SK-N-SH treated with all-trans-retinoic acid at 6 μM for 48 hours (cell line): ENCODE measurements at regions not wholly inside any gene's neighbourhood (a gene's known extent, or its start where the extent isn't known, plus 50 kb on each side); places are given as distances from the start of the nearest gene placed in this dataset.
"Not testable (repeated sequence)": the region's sequence is repeated elsewhere in the genome, so short reads cannot be mapped to it uniquely, and the experiment has no call there.

Source experiments
- ATAC-seq: fragments of 200-7000 bp; cut with Tn5 transposase; 3 replicates; pipeline ENCODE4 v1.9.1; 2020; ENCODE audit warnings: mild to moderate bottlenecking, moderate library complexity
- ARNTL ChIP-seq: fragments of 450-650 bp; formaldehyde crosslinking; IDR thresholded peaks from 2 replicates; pipeline ENCODE4 v1.5.0; 2020; ENCODE audit warnings: low read depth, mild to moderate bottlenecking, moderate library complexity, borderline replicate concordance
- BACH2 ChIP-seq: fragments of 250-450 bp; sonication (Bioruptor Pico); IDR thresholded peaks from 2 replicates; pipeline ENCODE4 v1.9.0; 2021; ENCODE audit warnings: mild to moderate bottlenecking, borderline replicate concordance
- CSDC2 ChIP-seq: fragments of 250-450 bp; sonication (Bioruptor Pico); IDR thresholded peaks from 2 replicates; pipeline ENCODE4 v1.5.0; 2020; ENCODE audit warnings: mild to moderate bottlenecking, moderate library complexity
- ESRRG ChIP-seq: fragments of 250-450 bp; sonication (Bioruptor Pico); IDR thresholded peaks from 2 replicates; pipeline ENCODE4 v1.6.1; 2021; ENCODE audit warnings: mild to moderate bottlenecking
- ISL1 ChIP-seq: fragments of 250-450 bp; sonication (Bioruptor Pico); IDR thresholded peaks from 2 replicates; pipeline ENCODE4 v2.1.2; 2022; ENCODE audit warnings: mild to moderate bottlenecking, moderate library complexity
- OSR1 ChIP-seq: fragments of 250-450 bp; sonication (Bioruptor Pico); IDR thresholded peaks from 2 replicates; pipeline ENCODE4 v1.8.0; 2022; ENCODE audit warnings: moderate library complexity, mild to moderate bottlenecking, inconsistent platforms
- RARB ChIP-seq: fragments of 250-450 bp; sonication (Bioruptor Pico); IDR thresholded peaks from 2 replicates; pipeline ENCODE4 v1.8.0; 2021; ENCODE audit warnings: mild to moderate bottlenecking, moderate library complexity
- TOX ChIP-seq: fragments of 250-450 bp; sonication (Bioruptor Pico); IDR thresholded peaks from 2 replicates; pipeline ENCODE4 v1.8.0; 2021; ENCODE audit warnings: mild to moderate bottlenecking, moderate library complexity, borderline replicate concordance
- ZC3H10 ChIP-seq: fragments of 250-450 bp; sonication (Bioruptor Pico); IDR thresholded peaks from 2 replicates; pipeline ENCODE4 v1.5.1; 2021; ENCODE audit warnings: mild to moderate bottlenecking, moderate library complexity
- ZFP3 ChIP-seq: fragments of 250-450 bp; sonication (Bioruptor Pico); IDR thresholded peaks from 2 replicates; pipeline ENCODE4 v1.5.0; 2020; ENCODE audit warnings: mild to moderate bottlenecking, moderate library complexity
- ZFP30 ChIP-seq: fragments of 450-650 bp; formaldehyde crosslinking; IDR thresholded peaks from 2 replicates; pipeline ENCODE4 v1.5.0; 2022; ENCODE audit warnings: mild to moderate bottlenecking, moderate library complexity
- ZNF565 ChIP-seq: fragments of 450-650 bp; formaldehyde crosslinking; conservative IDR thresholded peaks from 2 replicates; pipeline ENCODE4 v1.5.0; 2020; ENCODE audit warnings: low read depth, mild to moderate bottlenecking, moderate library complexity
- ZNF70 ChIP-seq: fragments of 450-650 bp; formaldehyde crosslinking; IDR thresholded peaks from 2 replicates; pipeline ENCODE4 v1.5.0; 2020; ENCODE audit warnings: mild to moderate bottlenecking, moderate library complexity
- ZNF8 ChIP-seq: fragments of 450-650 bp; formaldehyde crosslinking; IDR thresholded peaks from 2 replicates; pipeline ENCODE4 v1.5.0; 2020; ENCODE audit warnings: mild to moderate bottlenecking, moderate library complexity
- TF ChIP-seq, protein P1 (sequence below): fragments of 250-450 bp; sonication (Bioruptor Pico); IDR thresholded peaks from 2 replicates; pipeline ENCODE4 v1.5.1; 2020; ENCODE audit warnings: low read depth, mild to moderate bottlenecking, moderate library complexity
- TF ChIP-seq, protein P2 (sequence below): fragments of 250-450 bp; sonication (Bioruptor Pico); IDR thresholded peaks from 2 replicates; pipeline ENCODE4 v1.5.1; 2021; ENCODE audit warnings: mild to moderate bottlenecking, moderate library complexity
- TF ChIP-seq, protein P3 (sequence below): fragments of 250-450 bp; sonication (Bioruptor Pico); IDR thresholded peaks from 2 replicates; pipeline ENCODE4 v1.5.0; 2020; ENCODE audit warnings: mild to moderate bottlenecking, moderate library complexity
- TF ChIP-seq, protein P4 (sequence below): fragments of 250-450 bp; sonication (Bioruptor Pico); IDR thresholded peaks from 2 replicates; pipeline ENCODE4 v1.8.0; 2020; ENCODE audit warnings: mild to moderate bottlenecking, moderate library complexity, borderline replicate concordance

DNA sequence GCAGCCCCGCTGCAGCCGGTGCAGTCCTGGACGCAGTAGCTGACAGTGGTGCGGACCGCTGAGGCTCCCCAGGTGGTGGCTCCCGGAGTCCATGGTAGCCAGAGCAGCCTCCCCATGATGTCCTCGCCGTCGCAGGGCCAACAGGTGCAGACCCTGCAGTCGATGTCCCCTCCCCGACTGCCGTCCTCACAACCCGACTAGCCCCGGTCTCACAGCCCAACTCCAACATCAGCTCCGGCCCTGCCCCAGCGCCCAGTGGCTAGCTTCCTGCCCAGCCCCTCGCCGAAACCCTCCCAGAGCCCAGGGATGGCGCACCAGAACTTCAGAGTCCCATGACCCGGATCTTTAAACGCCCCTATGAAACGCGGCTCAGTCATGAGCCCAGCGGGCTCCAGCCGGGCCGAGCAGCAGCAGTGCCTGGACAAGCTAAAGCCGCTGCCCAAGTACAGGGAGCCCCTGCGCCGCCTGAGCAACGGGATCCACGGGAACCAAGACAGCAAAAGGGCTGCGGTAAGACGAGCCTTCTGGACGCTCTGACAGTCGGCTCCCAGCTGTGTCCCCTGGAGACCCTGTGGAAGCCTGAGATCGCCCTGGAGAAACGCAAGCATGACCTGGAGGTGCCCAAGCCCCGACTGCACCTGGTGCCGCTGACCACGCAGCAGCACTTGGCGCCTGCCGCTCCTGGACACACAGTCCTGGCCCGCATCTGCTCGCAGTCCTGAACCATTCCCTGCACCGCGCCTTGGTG, 53.8 kb upstream of the TUBA3E start:
- no peak for ATAC-seq
- TF ChIP-seq OSR1 = no peak
- TF ChIP-seq, protein P1, sequence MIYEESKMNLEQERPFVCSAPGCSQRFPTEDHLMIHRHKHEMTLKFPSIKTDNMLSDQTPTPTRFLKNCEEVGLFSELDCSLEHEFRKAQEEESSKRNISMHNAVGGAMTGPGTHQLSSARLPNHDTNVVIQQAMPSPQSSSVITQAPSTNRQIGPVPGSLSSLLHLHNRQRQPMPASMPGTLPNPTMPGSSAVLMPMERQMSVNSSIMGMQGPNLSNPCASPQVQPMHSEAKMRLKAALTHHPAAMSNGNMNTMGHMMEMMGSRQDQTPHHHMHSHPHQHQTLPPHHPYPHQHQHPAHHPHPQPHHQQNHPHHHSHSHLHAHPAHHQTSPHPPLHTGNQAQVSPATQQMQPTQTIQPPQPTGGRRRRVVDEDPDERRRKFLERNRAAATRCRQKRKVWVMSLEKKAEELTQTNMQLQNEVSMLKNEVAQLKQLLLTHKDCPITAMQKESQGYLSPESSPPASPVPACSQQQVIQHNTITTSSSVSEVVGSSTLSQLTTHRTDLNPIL (CRISPR knock-in tag) = no peak
- no peak for TF ChIP-seq CSDC2 (CRISPR knock-in tag)
- TF ChIP-seq ZC3H10 (CRISPR knock-in tag) = no peak
- TF ChIP-seq, protein P2, sequence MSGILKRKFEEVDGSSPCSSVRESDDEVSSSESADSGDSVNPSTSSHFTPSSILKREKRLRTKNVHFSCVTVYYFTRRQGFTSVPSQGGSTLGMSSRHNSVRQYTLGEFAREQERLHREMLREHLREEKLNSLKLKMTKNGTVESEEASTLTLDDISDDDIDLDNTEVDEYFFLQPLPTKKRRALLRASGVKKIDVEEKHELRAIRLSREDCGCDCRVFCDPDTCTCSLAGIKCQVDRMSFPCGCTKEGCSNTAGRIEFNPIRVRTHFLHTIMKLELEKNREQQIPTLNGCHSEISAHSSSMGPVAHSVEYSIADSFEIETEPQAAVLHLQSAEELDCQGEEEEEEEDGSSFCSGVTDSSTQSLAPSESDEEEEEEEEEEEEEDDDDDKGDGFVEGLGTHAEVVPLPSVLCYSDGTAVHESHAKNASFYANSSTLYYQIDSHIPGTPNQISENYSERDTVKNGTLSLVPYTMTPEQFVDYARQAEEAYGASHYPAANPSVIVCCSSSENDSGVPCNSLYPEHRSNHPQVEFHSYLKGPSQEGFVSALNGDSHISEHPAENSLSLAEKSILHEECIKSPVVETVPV (CRISPR knock-in tag) = no peak
- no peak for TF ChIP-seq ISL1
- no peak for TF ChIP-seq ESRRG
- no peak for TF ChIP-seq RARB (CRISPR knock-in tag)
- TF ChIP-seq ZFP30 (CRISPR knock-in tag) = no peak
- no peak for TF ChIP-seq ZNF565 (CRISPR knock-in tag)
- TF ChIP-seq, protein P3, sequence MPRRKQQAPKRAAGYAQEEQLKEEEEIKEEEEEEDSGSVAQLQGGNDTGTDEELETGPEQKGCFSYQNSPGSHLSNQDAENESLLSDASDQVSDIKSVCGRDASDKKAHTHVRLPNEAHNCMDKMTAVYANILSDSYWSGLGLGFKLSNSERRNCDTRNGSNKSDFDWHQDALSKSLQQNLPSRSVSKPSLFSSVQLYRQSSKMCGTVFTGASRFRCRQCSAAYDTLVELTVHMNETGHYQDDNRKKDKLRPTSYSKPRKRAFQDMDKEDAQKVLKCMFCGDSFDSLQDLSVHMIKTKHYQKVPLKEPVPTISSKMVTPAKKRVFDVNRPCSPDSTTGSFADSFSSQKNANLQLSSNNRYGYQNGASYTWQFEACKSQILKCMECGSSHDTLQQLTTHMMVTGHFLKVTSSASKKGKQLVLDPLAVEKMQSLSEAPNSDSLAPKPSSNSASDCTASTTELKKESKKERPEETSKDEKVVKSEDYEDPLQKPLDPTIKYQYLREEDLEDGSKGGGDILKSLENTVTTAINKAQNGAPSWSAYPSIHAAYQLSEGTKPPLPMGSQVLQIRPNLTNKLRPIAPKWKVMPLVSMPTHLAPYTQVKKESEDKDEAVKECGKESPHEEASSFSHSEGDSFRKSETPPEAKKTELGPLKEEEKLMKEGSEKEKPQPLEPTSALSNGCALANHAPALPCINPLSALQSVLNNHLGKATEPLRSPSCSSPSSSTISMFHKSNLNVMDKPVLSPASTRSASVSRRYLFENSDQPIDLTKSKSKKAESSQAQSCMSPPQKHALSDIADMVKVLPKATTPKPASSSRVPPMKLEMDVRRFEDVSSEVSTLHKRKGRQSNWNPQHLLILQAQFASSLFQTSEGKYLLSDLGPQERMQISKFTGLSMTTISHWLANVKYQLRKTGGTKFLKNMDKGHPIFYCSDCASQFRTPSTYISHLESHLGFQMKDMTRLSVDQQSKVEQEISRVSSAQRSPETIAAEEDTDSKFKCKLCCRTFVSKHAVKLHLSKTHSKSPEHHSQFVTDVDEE (CRISPR knock-in tag) = no peak
- TF ChIP-seq BACH2 (CRISPR knock-in tag) = no peak
- no peak for TF ChIP-seq ZNF70 (CRISPR knock-in tag)
- TF ChIP-seq ZNF8 (CRISPR knock-in tag) = no peak
- TF ChIP-seq, protein P4, sequence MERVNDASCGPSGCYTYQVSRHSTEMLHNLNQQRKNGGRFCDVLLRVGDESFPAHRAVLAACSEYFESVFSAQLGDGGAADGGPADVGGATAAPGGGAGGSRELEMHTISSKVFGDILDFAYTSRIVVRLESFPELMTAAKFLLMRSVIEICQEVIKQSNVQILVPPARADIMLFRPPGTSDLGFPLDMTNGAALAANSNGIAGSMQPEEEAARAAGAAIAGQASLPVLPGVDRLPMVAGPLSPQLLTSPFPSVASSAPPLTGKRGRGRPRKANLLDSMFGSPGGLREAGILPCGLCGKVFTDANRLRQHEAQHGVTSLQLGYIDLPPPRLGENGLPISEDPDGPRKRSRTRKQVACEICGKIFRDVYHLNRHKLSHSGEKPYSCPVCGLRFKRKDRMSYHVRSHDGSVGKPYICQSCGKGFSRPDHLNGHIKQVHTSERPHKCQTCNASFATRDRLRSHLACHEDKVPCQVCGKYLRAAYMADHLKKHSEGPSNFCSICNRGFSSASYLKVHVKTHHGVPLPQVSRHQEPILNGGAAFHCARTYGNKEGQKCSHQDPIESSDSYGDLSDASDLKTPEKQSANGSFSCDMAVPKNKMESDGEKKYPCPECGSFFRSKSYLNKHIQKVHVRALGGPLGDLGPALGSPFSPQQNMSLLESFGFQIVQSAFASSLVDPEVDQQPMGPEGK (CRISPR knock-in tag) = no peak
- TF ChIP-seq ZFP3 = no peak
- TF ChIP-seq TOX = no peak
- no peak for TF ChIP-seq ARNTL (CRISPR knock-in tag)

DNA sequence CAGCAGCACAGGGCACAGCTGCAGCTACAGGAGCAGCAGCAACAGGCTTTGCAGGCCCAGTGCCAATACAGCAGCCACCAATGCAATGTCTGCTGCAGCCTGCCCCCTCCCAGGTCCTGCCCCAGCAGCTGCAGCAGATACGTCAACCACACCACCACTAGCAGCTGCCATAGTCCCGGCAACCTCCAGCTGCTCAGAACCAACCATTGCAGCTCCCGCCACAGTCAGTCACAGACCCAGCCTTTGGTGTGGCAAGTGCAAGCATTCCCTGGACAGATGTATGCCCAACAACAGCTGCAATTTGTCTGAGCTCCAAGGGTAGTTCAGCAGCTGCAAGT, 53.3 kb upstream of the TUBA3E start:
- no peak for TF ChIP-seq ESRRG
- no peak for ATAC-seq

DNA sequence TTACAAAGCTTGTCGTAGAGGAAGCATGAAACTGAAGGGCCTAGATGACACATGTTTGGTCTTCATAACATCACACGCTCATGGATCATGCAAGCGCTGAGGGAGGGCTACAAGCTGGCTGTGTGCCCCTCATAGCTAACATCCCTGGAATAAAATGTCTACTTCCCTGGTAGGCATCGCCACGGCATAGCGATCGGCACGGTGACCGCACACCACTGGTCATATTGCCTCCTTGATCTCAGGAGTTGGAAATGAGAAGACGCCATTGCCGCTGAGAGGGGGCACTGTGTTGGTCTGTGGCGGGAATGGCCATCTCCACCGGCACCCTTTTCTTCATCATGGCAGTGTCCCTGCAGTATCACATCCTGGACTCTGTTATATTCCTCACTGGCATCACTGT, 50.1 kb upstream of the TUBA3E start:
- not testable (repeated sequence) for ATAC-seq
